HepG2 (cell line): ENCODE measurements at regions not wholly inside any gene's neighbourhood (a gene's known extent, or its start where the extent isn't known, plus 50 kb on each side); places are given as distances from the start of the nearest gene placed in this dataset.

Experiments
- ATAC-seq: fragments of 200-7000 bp; cut with Tn5 transposase; 3 replicates; pipeline ENCODE4 v1.9.1; 2020; ENCODE audit warnings: mild to moderate bottlenecking, moderate library complexity
- BruUV-seq: library from RNA; stranded (reverse); fragments of 400-500 nt; replicated peaks from 2 replicates; lab custom pipeline; 2021; lab: Mats Ljungman, UMichigan
- CTCF ChIA-PET: fragments of 300-600 bp; formaldehyde crosslinking; extraction: SDS; loops from one replicate; lab custom pipeline; 2021; ENCODE audit warnings: low total read pairs, inconsistent platforms, low intra/inter-chr PET ratio; lab: Yijun Ruan, JAX
- POLR2A ChIA-PET: fragments of 350-600 bp; sonication (Branson Sonifier 250); formaldehyde crosslinking; loops from one replicate; lab custom pipeline; 2020; ENCODE audit warnings: antibody characterized with exemption, inconsistent platforms; lab: Yijun Ruan, JAX
- DNase-seq: peaks from one replicate; pipeline ENCODE4 v3.0.0-alpha.2; 2015; ENCODE audit warnings: low spot score
- FAIRE-seq: peaks from 3 replicates; lab custom pipeline; 2011; peaks lifted over from hg19 to GRCh38; lab: Jason Lieb, UNC
- H2AFZ ChIP-seq: one replicate; pipeline ENCODE4 v1.6.1; 2011; ENCODE audit warnings: low read length, inconsistent platforms
- H3K27ac ChIP-seq: fragments of 300-600 bp; 3 replicates; pipeline ENCODE4 v1.8.0; 2011; ENCODE audit warnings: mixed run types, mild to moderate bottlenecking, mixed read lengths, low read length, inconsistent platforms; ENCODE audit not compliant: insufficient read depth; ENCODE audit errors: extremely low read length
- H3K27me3 ChIP-seq, 2 experiments: fragments of 200-600 bp in 1 of 2; 2 replicates in 1 of 2; 3 replicates in 1 of 2; pipeline versions ENCODE4 v1.6.0 to v1.8.0; 2011; ENCODE audit warnings: low read length in 2 of 2, mild to moderate bottlenecking in 2 of 2, moderate library complexity in 2 of 2, inconsistent platforms in 1 of 2; ENCODE audit not compliant: insufficient read depth in 2 of 2, control insufficient read depth in 1 of 2
- H3K36me3 ChIP-seq, 2 experiments: fragments of 200-600 bp in 1 of 2; replicated peaks in 1 of 2; 2 replicates in 1 of 2; 3 replicates in 1 of 2; pipeline versions ENCODE4 v1.5.1 to v1.8.0; 2011; ENCODE audit warnings: low read length in 2 of 2, inconsistent platforms in 1 of 2; ENCODE audit not compliant: insufficient read depth in 2 of 2, control insufficient read depth in 1 of 2
- H3K4me1 ChIP-seq: 2 replicates; pipeline ENCODE4 v1.5.1; 2012; ENCODE audit warnings: low read length, inconsistent platforms; ENCODE audit not compliant: insufficient read depth
- H3K4me2 ChIP-seq: 2 replicates; pipeline ENCODE4 v1.6.0; 2011; ENCODE audit warnings: low read depth, low read length, inconsistent platforms
- H3K4me3 ChIP-seq, 3 experiments: fragments of 200-600 bp in 1 of 3; sonication (generic), shearing (Covaris generic) in 1 of 3; replicated peaks in 1 of 3; 2 replicates each; pipeline ENCODE4 v1.5.1; 2011 to 2016; ENCODE audit warnings: low read length in 3 of 3, inconsistent platforms in 2 of 3, low read depth in 2 of 3, mild to moderate bottlenecking in 2 of 3, control low read depth in 1 of 3, mixed read lengths in 1 of 3; ENCODE audit not compliant: insufficient read depth in 1 of 3
- H3K79me2 ChIP-seq: one replicate; pipeline ENCODE4 v1.6.1; 2011; ENCODE audit warnings: low read length, inconsistent platforms; ENCODE audit not compliant: insufficient read depth
- H3K9ac ChIP-seq: 2 replicates; pipeline ENCODE4 v1.6.0; 2011; ENCODE audit warnings: mild to moderate bottlenecking, low read depth, low read length, inconsistent platforms; ENCODE audit not compliant: insufficient read depth
- H3K9me3 ChIP-seq: 2 replicates; pipeline ENCODE4 v1.5.1; 2012; ENCODE audit warnings: mild to moderate bottlenecking, low read length
- H4K20me1 ChIP-seq: 2 replicates; pipeline ENCODE4 v1.6.0; 2011; ENCODE audit warnings: inconsistent platforms, mild to moderate bottlenecking, low read length, moderate library complexity; ENCODE audit not compliant: insufficient read depth
- FOXJ3 ChIP-seq: sonication (generic); formaldehyde crosslinking; IDR thresholded peaks from 2 replicates; pipeline ENCODE4 v1.4.0; 2020; ENCODE audit warnings: missing genetic modification reagents, mild to moderate bottlenecking, borderline replicate concordance
- ZBTB21 ChIP-seq: sonication (generic); formaldehyde crosslinking; IDR thresholded peaks from 2 replicates; pipeline ENCODE4 v1.4.0; 2020; ENCODE audit warnings: missing genetic modification reagents
- ZNF263 ChIP-seq: sonication (generic); formaldehyde crosslinking; IDR thresholded peaks from 2 replicates; pipeline ENCODE4 v1.4.0; 2020; ENCODE audit warnings: missing genetic modification reagents
- ZNF264 ChIP-seq: sonication (generic); formaldehyde crosslinking; IDR thresholded peaks from 2 replicates; pipeline ENCODE4 v1.4.0; 2020; ENCODE audit warnings: missing genetic modification reagents
- ZNF460 ChIP-seq: sonication (generic); formaldehyde crosslinking; IDR thresholded peaks from 2 replicates; pipeline ENCODE4 v1.5.1; 2020; ENCODE audit warnings: missing genetic modification reagents, mild to moderate bottlenecking, borderline replicate concordance
- ZNF562 ChIP-seq: sonication (generic); formaldehyde crosslinking; IDR thresholded peaks from 2 replicates; pipeline ENCODE4 v1.8.0; 2022; ENCODE audit warnings: missing genetic modification reagents, borderline replicate concordance
- WGBS: methylation state at CpG from one replicate; pipeline ENCODE4 v1.1.6; 2017; ENCODE audit warnings: low lambda C conversion rate; 5-methylcytosine and 5-hydroxymethylcytosine counted together
- in situ Hi-C: cut with HindIII; loops from 2 replicates; pipeline ENCODE4 v1.10.0; 2017; ENCODE audit warnings: low pct_unique_long_range_greater_than_20kb; ENCODE audit not compliant: extremely low pct_ligation_motif_present
- intact Hi-C: fragments of 100-400 bp; cut with micrococcal nuclease; formaldehyde crosslinking; loops from one replicate; pipeline ENCODE4 v1.10.0; 2022; ENCODE audit not compliant: unreplicated experiment
- TF ChIP-seq, protein P1 (sequence below), 2 experiments: IDR thresholded peaks; 2 replicates each; pipeline ENCODE4 v1.6.1; 2011 to 2012; ENCODE audit warnings: low read length in 2 of 2, borderline replicate concordance in 1 of 2, low read depth in 1 of 2, mild to moderate bottlenecking in 1 of 2, moderate library complexity in 1 of 2
- TF ChIP-seq, protein P2 (sequence below): sonication (generic); formaldehyde crosslinking; IDR thresholded peaks from 2 replicates; pipeline ENCODE4 v1.4.0; 2020; ENCODE audit warnings: missing genetic modification reagents

DNA sequence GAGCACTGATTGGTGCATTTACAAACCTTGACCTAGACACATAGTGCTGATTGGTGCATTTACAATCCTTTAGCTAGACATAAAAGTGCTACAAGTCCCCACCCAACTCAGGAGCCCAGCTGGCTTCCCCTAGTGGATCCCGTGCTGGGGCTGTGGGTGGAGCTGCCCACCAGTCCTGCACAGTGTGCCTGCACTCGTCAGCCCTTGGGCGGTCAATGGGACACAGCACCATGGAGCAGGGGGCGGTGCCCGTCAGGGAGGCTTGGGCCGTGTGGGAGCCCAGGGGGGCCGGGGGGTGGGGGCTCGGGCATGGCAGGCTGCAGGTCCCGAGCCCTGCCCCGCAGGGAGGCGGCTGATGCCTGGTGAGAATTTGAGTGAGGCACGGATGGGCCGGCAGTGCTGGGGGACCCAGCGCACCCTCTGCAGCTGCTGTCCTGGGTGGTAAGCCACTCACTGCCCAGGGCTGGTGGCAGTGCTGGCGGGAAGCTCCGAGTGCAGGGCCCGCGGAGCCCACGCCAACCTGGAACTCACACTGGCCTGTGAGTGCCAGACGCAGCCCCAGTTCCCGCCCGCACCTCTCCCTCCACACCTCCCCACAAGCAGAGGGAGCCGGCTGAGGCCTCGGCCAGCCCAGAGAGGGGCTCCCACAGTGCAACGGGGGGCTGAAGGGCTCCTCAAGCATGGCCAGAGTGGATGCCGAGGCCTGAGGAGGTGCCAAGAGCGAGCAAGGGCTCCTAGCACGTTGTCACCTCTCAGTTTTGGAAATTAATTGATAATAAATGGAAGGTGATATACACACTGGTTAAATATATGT is 207.7 kb downstream of the RAP2B start:
- POLR2A ChIA-PET = no interaction called here
- H4K20me1 ChIP-seq = no peaks in the 10 kb centered on the region
- WGBS = 11% methylated on average over 7 of the region's 28 CpGs
- no peaks in the 10 kb centered on the region for H3K36me3 ChIP-seq
- BruUV-seq = no TSS peak
- H3K9me3 ChIP-seq = no peaks in the 10 kb centered on the region; the same call in 1 of the 2 replicates
- no peak overlapping the region for H3K27ac ChIP-seq
- H3K9ac ChIP-seq = no peak overlapping the region
- CTCF ChIA-PET = no interaction called here
- H3K27me3 ChIP-seq = no peaks in the 10 kb centered on the region
- no peak for FAIRE-seq
- no peak overlapping the region for H2AFZ ChIP-seq
- no peak overlapping the region for H3K4me3 ChIP-seq
- TF ChIP-seq ZNF562 = no peak
- no peak for TF ChIP-seq ZBTB21 (CRISPR knock-in tag)
- intact Hi-C loops = no loop called here
- no peak overlapping the region for H3K4me2 ChIP-seq
- no peak for DNase-seq
- in situ Hi-C loops = no loop called here
- no peaks in the 10 kb centered on the region for H3K79me2 ChIP-seq
- H3K4me1 ChIP-seq = no peaks in the 10 kb centered on the region
- no peak for ATAC-seq

DNA sequence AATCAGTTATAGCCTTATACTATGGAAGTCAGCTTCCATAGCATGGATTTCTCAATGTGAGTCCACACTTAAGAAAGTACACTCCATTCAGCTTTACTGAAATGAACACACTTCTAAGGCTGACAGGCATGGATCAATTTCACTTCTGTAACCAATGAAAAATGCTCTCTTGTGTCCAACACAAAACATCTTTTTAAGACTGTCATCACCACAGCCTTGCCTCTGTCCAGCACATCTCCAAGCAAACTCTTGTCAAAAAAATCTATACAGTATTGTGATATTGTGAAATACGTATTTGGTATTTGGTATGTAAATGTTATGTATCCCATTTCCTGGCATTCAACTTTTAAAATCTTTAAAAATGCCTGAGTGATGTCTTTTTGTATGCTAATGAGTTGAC is 208.7 kb downstream of the RAP2B start:
- no peak overlapping the region for H3K4me2 ChIP-seq
- H3K9ac ChIP-seq = no peak overlapping the region
- no peaks in the 10 kb centered on the region; the same call in 1 of the 2 replicates for H3K9me3 ChIP-seq
- BruUV-seq = no TSS peak
- ChIA-PET POLR2A (no interaction called here), CTCF (no interaction called here)
- WGBS = 0% methylated on average over 1 of the region's 1 CpG
- intact Hi-C loops = no loop called here
- no peak overlapping the region for H2AFZ ChIP-seq
- no peaks in the 10 kb centered on the region for H3K27me3 ChIP-seq
- H3K79me2 ChIP-seq = no peaks in the 10 kb centered on the region
- H3K36me3 ChIP-seq = no peaks in the 10 kb centered on the region
- no peak for DNase-seq
- no peaks in the 10 kb centered on the region for H4K20me1 ChIP-seq
- no peak for ATAC-seq
- no peak for TF ChIP-seq ZNF460 (CRISPR knock-in tag)
- no peak for TF ChIP-seq ZNF264
- TF ChIP-seq, protein P1, sequence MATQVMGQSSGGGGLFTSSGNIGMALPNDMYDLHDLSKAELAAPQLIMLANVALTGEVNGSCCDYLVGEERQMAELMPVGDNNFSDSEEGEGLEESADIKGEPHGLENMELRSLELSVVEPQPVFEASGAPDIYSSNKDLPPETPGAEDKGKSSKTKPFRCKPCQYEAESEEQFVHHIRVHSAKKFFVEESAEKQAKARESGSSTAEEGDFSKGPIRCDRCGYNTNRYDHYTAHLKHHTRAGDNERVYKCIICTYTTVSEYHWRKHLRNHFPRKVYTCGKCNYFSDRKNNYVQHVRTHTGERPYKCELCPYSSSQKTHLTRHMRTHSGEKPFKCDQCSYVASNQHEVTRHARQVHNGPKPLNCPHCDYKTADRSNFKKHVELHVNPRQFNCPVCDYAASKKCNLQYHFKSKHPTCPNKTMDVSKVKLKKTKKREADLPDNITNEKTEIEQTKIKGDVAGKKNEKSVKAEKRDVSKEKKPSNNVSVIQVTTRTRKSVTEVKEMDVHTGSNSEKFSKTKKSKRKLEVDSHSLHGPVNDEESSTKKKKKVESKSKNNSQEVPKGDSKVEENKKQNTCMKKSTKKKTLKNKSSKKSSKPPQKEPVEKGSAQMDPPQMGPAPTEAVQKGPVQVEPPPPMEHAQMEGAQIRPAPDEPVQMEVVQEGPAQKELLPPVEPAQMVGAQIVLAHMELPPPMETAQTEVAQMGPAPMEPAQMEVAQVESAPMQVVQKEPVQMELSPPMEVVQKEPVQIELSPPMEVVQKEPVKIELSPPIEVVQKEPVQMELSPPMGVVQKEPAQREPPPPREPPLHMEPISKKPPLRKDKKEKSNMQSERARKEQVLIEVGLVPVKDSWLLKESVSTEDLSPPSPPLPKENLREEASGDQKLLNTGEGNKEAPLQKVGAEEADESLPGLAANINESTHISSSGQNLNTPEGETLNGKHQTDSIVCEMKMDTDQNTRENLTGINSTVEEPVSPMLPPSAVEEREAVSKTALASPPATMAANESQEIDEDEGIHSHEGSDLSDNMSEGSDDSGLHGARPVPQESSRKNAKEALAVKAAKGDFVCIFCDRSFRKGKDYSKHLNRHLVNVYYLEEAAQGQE (IDR thresholded peaks at IDR 0.05; ENCODE audit: borderline replicate concordance in 1 of 2, low read depth in 1 of 2, low read length in 2 of 2) = 0 out of 4 replicates have a peak, but pooled peaks of 1 of the 2 experiments have one; percentile 17
- TF ChIP-seq FOXJ3 (CRISPR knock-in tag) = no peak
- TF ChIP-seq ZNF263 (CRISPR knock-in tag) = no peak
- TF ChIP-seq, protein P2, sequence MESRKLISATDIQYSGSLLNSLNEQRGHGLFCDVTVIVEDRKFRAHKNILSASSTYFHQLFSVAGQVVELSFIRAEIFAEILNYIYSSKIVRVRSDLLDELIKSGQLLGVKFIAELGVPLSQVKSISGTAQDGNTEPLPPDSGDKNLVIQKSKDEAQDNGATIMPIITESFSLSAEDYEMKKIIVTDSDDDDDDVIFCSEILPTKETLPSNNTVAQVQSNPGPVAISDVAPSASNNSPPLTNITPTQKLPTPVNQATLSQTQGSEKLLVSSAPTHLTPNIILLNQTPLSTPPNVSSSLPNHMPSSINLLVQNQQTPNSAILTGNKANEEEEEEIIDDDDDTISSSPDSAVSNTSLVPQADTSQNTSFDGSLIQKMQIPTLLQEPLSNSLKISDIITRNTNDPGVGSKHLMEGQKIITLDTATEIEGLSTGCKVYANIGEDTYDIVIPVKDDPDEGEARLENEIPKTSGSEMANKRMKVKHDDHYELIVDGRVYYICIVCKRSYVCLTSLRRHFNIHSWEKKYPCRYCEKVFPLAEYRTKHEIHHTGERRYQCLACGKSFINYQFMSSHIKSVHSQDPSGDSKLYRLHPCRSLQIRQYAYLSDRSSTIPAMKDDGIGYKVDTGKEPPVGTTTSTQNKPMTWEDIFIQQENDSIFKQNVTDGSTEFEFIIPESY (CRISPR knock-in tag) = no peak
- TF ChIP-seq, all 625 proteins: peak for 1
- in situ Hi-C loops = no loop called here
- Histone ChIP-seq H3K4me3 (no peak overlapping the region), H3K27ac (no peak overlapping the region), H3K4me1 (no peaks in the 10 kb centered on the region)
- no peak for FAIRE-seq
